Kidney epithelial cell (primary cell): ENCODE measurements at regions not wholly inside any gene's neighbourhood (a gene's known extent, or its start where the extent isn't known, plus 50 kb on each side); places are given as distances from the start of the nearest gene placed in this dataset.

Experiments used
- DNase-seq: peaks from one replicate; pipeline ENCODE4 v3.0.0-alpha.2; 2010; ENCODE audit warnings: low read depth
- H3K27me3 ChIP-seq: 2 replicates; pipeline ENCODE4 v1.6.0; 2011; ENCODE audit warnings: low read length; ENCODE audit not compliant: control insufficient read depth, insufficient read depth
- H3K36me3 ChIP-seq: 2 replicates; pipeline ENCODE4 v1.5.1; 2011; ENCODE audit warnings: low read length; ENCODE audit not compliant: control insufficient read depth, insufficient read depth
- H3K4me3 ChIP-seq: 2 replicates; pipeline ENCODE4 v1.5.1; 2011; ENCODE audit warnings: low read depth, mild to moderate bottlenecking, control low read depth, low read length
- CTCF ChIP-seq: IDR thresholded peaks from 2 replicates; pipeline ENCODE4 v1.5.1; 2011; ENCODE audit warnings: mild to moderate bottlenecking, moderate library complexity, low read length, control low read depth, inconsistent platforms; ENCODE audit not compliant: insufficient read depth, poor library complexity, severe bottlenecking

- TF ChIP-seq CTCF, result no peak
- DNase-seq, result no peak
- Histone ChIP-seq H3K36me3 (no peaks in the 10 kb centered on the region), H3K27me3 (no peaks in the 10 kb centered on the region), H3K4me3 (no peak overlapping the region)
These were observed 69.6 kb upstream of the ATP10A start for GRCh38 chr15:25932696-25933095.

- H3K36me3 ChIP-seq, result no peaks in the 10 kb centered on the region
- H3K27me3 ChIP-seq, result no peaks in the 10 kb centered on the region
- H3K4me3 ChIP-seq, result no peak overlapping the region
- no peak for DNase-seq
- no peak for TF ChIP-seq CTCF
These were observed 68.7 kb upstream of the ATP10A start for GRCh38 chr15:25931851-25932250.

GRCh38 chr15:25930931-25931330, 67.8 kb upstream of the ATP10A start:
- Histone ChIP-seq H3K4me3 (no peak overlapping the region), H3K36me3 (no peaks in the 10 kb centered on the region), H3K27me3 (no peaks in the 10 kb centered on the region)
- DNase-seq, result no peak
- TF ChIP-seq CTCF, result no peak
